ENCODE measurements at regions not wholly inside any gene's neighbourhood (a gene's known extent, or its start where the extent isn't known, plus 50 kb on each side); places are given as distances from the start of the nearest gene placed in this dataset.

DNA sequence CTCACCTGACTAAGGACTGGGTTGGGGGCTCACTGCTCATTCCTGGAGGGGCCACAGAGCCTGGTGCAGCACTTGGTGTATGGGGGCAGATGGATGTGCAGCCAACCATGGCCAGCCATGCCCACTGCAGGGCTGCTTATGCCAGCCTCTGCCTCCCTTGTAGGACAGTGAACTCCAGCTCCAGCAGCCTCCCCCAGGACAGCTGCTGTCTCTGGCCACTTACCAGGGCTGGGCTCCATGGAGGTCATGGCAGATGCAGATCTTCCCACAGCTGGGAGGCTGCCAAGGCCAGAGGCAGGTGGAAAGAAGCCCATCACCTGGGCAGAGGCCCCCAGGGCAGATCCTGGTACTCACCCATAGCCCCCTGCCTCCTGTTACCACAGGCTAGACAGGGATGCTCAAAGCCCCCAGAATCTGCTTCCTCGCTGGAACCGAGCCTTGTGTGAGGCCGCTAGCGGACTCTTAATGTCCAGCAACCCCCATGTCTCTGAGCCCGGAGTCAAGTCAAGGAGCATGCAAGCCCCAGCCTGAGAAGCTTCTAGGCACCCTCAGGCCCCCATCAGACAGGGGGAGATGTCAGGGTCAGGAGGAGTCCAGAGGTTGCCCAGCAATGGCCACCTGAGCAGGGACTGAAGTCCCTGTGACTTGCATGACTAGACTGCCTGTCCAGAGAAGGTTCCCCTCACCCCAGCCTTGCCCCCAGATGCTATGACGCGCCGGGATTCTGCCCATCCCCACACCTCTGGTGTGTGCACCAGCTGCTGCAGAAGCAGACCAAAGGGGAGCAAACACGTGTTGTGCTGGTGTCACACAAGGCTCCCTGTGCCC is 123.6 kb downstream of the TWIST2 start:
- no peak for TF ChIP-seq POLR2A (IDR thresholded peaks at IDR 0.05)
- TF ChIP-seq, protein P1, sequence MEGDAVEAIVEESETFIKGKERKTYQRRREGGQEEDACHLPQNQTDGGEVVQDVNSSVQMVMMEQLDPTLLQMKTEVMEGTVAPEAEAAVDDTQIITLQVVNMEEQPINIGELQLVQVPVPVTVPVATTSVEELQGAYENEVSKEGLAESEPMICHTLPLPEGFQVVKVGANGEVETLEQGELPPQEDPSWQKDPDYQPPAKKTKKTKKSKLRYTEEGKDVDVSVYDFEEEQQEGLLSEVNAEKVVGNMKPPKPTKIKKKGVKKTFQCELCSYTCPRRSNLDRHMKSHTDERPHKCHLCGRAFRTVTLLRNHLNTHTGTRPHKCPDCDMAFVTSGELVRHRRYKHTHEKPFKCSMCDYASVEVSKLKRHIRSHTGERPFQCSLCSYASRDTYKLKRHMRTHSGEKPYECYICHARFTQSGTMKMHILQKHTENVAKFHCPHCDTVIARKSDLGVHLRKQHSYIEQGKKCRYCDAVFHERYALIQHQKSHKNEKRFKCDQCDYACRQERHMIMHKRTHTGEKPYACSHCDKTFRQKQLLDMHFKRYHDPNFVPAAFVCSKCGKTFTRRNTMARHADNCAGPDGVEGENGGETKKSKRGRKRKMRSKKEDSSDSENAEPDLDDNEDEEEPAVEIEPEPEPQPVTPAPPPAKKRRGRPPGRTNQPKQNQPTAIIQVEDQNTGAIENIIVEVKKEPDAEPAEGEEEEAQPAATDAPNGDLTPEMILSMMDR (IDR thresholded peaks at IDR 0.05) = no peak
- TF ChIP-seq POLR2AphosphoS5 (IDR thresholded peaks at IDR 0.05) = no peak
- TF ChIP-seq EP300 (IDR thresholded peaks at IDR 0.05) = no peak
